ENCODE measurements at regions not wholly inside any gene's neighbourhood (a gene's known extent, or its start where the extent isn't known, plus 50 kb on each side); places are given as distances from the start of the nearest gene placed in this dataset.
A peak's percentile ranks its signal among the peaks of the same experiment; 100 is the strongest.

DNA sequence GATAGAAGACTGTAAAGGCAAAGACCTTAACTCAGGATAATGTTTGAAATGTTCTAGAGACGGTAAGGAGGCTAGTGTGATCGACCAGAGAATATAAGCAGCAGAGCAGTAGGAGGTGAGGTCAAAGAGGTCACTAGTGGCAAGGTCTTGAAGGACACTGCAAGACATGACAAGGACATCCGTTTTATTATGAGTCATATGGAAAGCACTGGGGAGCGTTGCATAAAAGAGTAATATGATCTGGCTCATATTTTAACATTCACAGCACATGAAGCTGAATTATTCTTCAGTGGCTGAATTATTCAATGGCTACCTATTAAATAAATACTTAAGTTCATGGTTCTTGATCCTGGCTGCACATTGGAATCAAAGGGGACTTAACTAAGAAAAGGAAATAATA lies 123.7 kb downstream of the SOX9 start:
- H3K27ac ChIP-seq: no peak overlapping the region
- TF ChIP-seq, protein P1, sequence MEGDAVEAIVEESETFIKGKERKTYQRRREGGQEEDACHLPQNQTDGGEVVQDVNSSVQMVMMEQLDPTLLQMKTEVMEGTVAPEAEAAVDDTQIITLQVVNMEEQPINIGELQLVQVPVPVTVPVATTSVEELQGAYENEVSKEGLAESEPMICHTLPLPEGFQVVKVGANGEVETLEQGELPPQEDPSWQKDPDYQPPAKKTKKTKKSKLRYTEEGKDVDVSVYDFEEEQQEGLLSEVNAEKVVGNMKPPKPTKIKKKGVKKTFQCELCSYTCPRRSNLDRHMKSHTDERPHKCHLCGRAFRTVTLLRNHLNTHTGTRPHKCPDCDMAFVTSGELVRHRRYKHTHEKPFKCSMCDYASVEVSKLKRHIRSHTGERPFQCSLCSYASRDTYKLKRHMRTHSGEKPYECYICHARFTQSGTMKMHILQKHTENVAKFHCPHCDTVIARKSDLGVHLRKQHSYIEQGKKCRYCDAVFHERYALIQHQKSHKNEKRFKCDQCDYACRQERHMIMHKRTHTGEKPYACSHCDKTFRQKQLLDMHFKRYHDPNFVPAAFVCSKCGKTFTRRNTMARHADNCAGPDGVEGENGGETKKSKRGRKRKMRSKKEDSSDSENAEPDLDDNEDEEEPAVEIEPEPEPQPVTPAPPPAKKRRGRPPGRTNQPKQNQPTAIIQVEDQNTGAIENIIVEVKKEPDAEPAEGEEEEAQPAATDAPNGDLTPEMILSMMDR (conservative IDR thresholded peaks at IDR 0.05): no peak

GRCh38 chr17:72244956-72245355 lies 124.1 kb downstream of the SOX9 start:
- H3K27ac ChIP-seq: no peak overlapping the region
- TF ChIP-seq, protein P1 (conservative IDR thresholded peaks at IDR 0.05): no peak

- H3K27ac ChIP-seq: no peak overlapping the region
- TF ChIP-seq, protein P1 (conservative IDR thresholded peaks at IDR 0.05): no peak
These were observed 128.6 kb downstream of the SOX9 start for GRCh38 chr17:72249441-72249840.

GRCh38 chr17:72250206-72250605 lies 129.4 kb downstream of the SOX9 start:
- TF ChIP-seq, protein P1 (conservative IDR thresholded peaks at IDR 0.05): no peak
- H3K27ac ChIP-seq: no peak overlapping the region

GRCh38 chr17:72253597-72253996 lies 132.8 kb downstream of the SOX9 start:
- H3K27ac ChIP-seq: no peak overlapping the region
- TF ChIP-seq, protein P1 (conservative IDR thresholded peaks at IDR 0.05): no peak

DNA sequence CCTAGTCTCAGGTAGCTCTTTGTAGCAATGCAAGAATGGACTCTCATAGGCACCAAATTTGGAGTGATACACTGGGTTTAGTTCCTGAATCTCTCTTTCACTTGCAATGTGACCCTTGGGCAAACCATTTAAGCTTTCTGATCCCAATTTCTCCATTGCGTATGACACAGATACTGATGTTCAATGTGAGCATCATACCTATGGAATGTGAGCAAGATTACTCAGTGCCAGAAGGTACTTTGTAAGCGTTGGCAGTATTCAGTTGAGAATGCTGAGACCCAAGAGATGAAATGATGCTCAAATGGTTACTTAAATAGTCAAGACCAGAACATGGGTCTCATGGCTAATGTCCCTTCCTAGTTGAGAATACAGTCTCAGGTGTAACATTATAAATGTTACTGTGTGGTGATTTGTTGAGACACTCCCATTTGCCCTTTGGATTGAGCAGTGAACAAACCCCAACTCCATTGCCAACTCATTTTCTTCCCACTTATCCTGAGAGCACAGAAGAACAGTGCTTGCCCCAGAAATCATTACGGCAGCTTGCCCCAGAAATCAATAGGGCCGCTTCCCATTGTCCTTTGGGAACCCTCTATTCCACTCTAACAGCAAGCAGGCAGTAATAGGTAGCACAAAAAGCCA lies 134.1 kb downstream of the SOX9 start:
- TF ChIP-seq, protein P1 (conservative IDR thresholded peaks at IDR 0.05): no peak
- peak overlapping the region; percentile 54; the same call in 1 of the 2 replicates for H3K27ac ChIP-seq

- peak overlapping the region; percentile 54; the same call in 1 of the 2 replicates for H3K27ac ChIP-seq
- TF ChIP-seq, protein P1 (conservative IDR thresholded peaks at IDR 0.05): no peak
These were observed 134.7 kb downstream of the SOX9 start for GRCh38 chr17:72255481-72255880.
